HG03095 (cell line): ENCODE measurements at regions not wholly inside any gene's neighbourhood (a gene's known extent, or its start where the extent isn't known, plus 50 kb on each side); places are given as distances from the start of the nearest gene placed in this dataset.

ENCODE experiments used
- ATAC-seq: cut with Tn5 transposase; IDR thresholded peaks from one replicate; pipeline ENCODE4 v1.9.1; 2021; ENCODE audit warnings: moderate library complexity; ENCODE audit not compliant: unreplicated experiment

DNA sequence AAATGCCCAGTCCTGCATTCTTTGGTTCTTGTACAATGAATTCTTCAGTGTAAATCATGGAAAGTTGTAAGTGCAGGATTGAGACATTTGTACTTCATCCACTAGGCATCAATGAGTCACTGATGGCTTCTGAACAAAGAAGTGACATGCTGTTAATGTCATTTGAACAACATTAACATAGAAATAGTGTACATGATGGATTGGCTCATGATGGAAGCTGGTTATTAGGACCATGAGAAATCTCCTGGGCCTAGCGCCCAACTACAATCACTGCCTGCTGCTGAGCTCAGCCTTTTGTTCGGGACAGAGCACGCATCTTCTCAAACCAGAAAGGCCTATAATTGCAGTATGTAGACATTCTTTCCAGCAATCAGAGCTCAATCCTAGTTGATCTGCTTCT lies 316.8 kb upstream of the TSHZ2 start:
- no peak for ATAC-seq

- ATAC-seq, result no peak
Measured at GRCh38 chr20:52654567-52654966, 317.6 kb upstream of the TSHZ2 start.

GRCh38 chr20:52652271-52652670 lies 319.9 kb upstream of the TSHZ2 start:
- ATAC-seq, result no peak

GRCh38 chr20:52649727-52650126 lies 322.4 kb upstream of the TSHZ2 start:
- ATAC-seq, result no peak

DNA sequence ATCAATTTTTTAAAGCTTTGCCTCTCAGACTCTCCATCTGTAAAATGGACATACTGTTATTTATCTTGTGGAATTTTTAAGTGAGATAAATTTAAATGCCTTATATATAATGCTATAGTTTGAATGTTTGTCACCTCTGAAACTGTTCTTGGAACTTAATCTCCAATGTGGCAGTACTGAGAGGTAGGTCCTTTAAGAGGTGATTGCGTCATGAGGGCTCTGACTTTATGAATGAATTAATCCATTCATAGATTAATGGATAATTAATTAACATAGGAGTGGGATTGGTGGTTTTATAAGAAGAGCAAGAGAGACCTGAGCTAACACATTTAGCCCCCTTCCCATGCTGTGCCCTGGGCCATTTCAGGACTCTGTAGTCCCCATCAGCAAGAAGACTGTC lies 326.3 kb upstream of the TSHZ2 start:
- no peak for ATAC-seq

GRCh38 chr20:52643034-52643433 lies 329.1 kb upstream of the TSHZ2 start:
- ATAC-seq, result no peak

DNA sequence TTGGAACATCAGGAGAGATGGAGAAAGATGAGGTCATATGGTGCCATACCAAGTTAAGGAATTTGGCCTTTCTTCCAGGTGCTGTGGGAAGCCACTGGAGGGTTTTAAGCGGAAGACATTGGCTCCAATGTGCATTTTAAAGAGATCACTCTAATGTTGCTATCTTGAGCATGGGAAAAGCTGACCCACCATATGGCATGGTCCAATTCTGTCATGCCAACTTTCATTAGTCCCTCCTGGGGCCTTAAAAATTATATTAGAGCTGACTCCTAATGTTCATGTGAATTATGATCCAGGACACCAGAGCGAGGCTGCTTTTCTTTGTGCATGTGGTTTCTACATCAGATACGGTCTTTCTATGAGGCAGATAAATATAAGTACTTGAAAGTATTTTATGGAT lies 335.0 kb upstream of the TSHZ2 start:
- no peak for ATAC-seq

DNA sequence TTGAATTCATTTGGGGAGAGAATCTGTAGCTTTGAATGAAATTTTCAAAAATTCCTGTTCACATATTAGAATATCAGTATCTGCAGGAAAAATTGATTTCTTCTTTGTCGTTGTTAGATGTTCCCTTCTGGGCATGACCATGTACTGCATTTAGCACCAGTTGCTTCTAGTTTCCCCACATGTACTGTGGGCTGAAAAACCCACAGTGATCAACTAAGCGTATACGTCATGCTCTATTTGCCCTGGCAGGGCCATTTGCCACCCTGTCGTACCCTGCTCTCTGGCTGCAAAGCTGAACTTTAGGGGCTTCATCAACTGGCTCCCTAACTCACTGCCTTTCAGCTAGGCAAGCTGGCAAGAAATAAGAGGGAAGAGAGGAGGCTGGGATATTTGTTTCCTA lies 340.7 kb upstream of the TSHZ2 start:
- no peak for ATAC-seq

DNA sequence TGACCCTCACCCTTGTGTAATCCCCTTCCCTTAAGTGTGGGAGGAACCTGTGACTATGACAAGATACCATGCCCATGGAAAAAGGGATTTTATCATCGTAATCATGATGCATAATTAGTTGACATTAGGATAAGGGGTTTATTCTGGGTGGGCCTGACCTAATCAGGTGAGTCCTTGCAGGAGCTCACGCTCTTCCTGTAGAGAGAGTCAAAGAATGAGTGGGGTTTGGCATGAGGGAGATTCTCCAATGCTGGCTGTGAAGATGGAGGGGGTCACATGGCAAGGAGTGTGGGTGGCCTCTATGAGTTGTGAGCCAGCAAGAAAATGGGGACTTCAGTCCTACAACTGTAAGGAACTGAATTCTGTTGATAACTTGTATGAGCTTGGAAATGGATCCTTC lies 342.0 kb upstream of the TSHZ2 start:
- no peak for ATAC-seq

- no peak for ATAC-seq
Measured at GRCh38 chr20:52624281-52624680, 347.9 kb upstream of the TSHZ2 start.

DNA sequence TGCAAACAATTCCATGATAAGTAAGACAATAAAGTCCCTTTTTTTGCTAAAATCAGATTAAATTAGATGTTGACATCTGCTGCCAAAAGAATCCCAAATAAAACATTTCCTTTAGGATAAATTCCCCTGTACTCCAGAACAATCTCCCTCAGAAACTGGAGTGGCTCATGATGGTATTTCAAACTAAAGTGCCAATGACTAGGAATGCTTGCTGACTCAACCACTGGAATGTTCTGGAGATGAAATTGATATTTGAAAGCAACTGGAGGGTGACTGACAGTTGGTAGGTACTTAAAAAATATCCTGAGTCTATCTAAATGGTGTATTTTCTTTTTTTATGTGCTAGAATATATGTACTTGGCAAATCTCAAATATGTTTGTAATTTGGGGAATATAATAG lies 350.1 kb upstream of the TSHZ2 start:
- ATAC-seq, result no peak

- no peak for ATAC-seq
Measured at GRCh38 chr20:52621401-52621800, 350.8 kb upstream of the TSHZ2 start.

GRCh38 chr20:52619671-52620070 lies 352.5 kb upstream of the TSHZ2 start:
- ATAC-seq, result no peak

- ATAC-seq, result no peak
Measured at GRCh38 chr20:52619101-52619500, 353.1 kb upstream of the TSHZ2 start.

DNA sequence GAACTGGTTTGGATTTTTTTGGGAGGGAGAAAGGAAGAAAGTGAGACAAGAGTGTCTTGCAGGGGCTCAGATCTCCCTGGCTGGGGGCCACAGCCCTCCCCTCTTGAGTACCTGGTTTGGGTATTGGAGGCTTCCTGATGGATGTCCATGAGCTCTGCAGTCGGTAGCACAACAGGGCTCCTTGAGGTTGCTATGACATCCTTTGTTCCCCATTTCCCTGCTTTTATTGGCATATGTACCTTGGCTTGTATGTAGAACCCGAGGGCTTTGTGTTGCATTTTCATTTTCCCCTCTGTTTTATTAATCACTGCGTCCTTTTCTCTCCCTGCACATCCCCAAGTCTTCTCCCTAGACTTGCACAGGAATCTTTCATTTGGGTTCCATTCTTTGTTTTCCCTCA lies 355.5 kb upstream of the TSHZ2 start:
- ATAC-seq, result no peak

- no peak for ATAC-seq
Measured at GRCh38 chr20:52614051-52614863, 357.9 kb upstream of the TSHZ2 start.

GRCh38 chr20:52612046-52612632 lies 360.0 kb upstream of the TSHZ2 start:
- no peak for ATAC-seq

DNA sequence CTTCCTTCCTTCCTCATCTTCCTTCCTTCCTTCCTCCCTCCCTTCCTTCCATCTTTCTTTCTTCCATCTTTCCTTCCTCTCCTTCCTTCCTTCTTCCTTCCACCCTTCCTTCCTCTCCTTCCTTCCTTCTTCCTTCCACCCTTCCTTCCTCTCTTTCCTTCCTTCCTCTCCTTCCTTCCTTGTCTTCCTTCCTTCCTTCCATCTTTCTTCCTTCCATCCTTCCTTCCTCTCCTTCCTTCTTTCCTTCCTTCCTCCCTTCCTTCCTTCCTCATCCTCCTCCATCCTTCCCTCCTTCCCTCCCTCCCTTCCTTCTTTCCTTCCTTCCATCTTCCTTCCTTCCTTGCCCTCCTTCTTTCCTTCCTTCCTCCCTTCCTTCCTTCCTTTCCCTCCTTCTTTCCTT lies 361.4 kb upstream of the TSHZ2 start:
- no peak for ATAC-seq

DNA sequence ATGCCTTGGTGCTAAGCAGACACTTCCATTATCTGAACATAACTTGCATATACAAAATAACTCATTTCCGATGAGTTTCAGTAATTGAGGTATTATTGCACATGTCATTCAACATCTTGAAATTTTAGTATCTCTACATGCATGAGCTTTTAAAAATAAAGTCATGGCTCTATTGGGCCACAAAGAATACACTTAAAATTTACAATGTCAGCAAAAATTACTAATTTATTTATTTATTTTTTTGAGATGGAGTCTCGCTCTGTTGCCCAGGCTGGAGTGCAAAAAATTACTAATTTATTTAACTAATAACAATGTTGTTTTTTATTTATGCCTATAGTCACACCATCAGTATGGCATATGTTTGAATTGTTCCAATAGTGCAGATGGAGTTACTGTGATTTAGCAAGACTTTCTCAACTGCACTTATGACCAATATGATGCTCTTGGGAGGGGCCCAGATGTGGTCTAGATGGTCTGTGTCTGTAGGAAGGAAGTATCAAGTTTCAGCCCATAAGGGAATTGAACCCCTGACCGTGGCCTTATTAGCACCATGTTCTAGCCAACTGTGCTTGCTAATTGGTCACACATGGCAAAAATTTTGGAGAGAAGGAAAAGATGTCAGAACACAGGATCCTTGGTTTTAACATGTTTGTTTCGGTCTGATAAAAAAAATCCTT lies 370.7 kb upstream of the TSHZ2 start:
- no peak for ATAC-seq

DNA sequence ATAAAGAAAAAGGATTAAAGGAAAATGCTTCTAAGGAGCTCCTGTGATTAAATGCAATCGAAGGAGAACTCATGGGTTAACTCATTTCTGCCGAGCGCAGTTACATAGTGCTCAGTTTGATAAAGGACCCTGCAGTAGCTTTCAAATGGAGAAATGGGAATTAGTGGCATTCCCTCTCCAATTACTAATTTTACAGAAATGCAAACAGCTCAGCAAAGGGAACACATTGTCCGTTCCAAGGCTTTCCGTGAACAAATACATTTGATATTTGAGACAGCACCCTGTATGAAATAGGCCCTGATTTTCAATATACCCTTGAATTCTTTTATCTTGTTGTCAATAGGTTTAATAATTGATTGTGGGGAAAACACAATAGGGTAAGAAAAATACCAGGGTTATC lies 375.9 kb upstream of the TSHZ2 start:
- no peak for ATAC-seq

DNA sequence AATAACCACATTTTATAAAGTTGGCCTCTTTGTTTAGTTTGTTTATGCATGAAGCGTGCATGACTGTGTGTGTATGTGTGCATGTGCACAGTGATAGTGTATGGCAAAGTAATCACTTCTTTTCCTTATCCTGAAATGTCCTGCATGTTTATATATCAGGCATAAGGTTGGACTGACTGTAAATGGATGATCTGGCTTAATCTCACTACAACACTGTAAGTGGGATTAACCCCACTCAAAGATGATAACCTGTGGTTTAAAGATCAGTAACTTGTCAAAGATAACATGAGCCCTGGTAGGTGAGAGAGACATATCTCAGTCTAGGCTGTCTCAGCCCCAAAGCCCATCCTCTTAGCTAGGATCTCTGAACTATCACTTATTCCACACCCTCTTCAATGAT lies 376.6 kb upstream of the TSHZ2 start:
- no peak for ATAC-seq

GRCh38 chr20:52593654-52594053 lies 378.5 kb upstream of the TSHZ2 start:
- no peak for ATAC-seq
